ENCODE measurements at regions not wholly inside any gene's neighbourhood (a gene's known extent, or its start where the extent isn't known, plus 50 kb on each side); places are given as distances from the start of the nearest gene placed in this dataset.

- no peak for DNase-seq (ENCODE audit: low read depth, low spot score)
- ChIA-PET POLR2A (no interaction called here), CTCF (no interaction called here)
- intact Hi-C loops (cut with micrococcal nuclease), result no loop called here
- H2AFZ ChIP-seq (ENCODE audit: low read depth, low read length), result no peak overlapping the region
- H4K20me1 ChIP-seq (replicated peaks; ENCODE audit: control insufficient read depth, extremely low read depth, insufficient read depth, low read length), result no peaks in the 10 kb centered on the region
- TF ChIP-seq GATA2 (IDR thresholded peaks at IDR 0.05; ENCODE audit: insufficient read depth, insufficient read length, low read depth, low read length) (no peak), CTCF (IDR thresholded peaks at IDR 0.05; ENCODE audit: extremely low read depth in 1 of 2, insufficient read depth in 1 of 2, low read depth in 1 of 2, low read length in 2 of 2) (no peak), FOS (IDR thresholded peaks at IDR 0.05; ENCODE audit: borderline replicate concordance, insufficient read depth, low read length) (no peak), MYC (IDR thresholded peaks at IDR 0.05; ENCODE audit: low read depth, low read length) (no peak), POLR2AphosphoS5 (IDR thresholded peaks at IDR 0.05; ENCODE audit: insufficient read depth, low read depth, low read length) (no peak), POLR2A (IDR thresholded peaks at IDR 0.05; ENCODE audit: low read depth, low read length) (no peak), EZH2 (IDR thresholded peaks at IDR 0.05; ENCODE audit: borderline replicate concordance, low read depth, low read length, severe bottlenecking) (no peak), JUN (IDR thresholded peaks at IDR 0.05; ENCODE audit: borderline replicate concordance, insufficient read depth, insufficient read length, low read depth) (no peak)
- TF ChIP-seq, protein P1, sequence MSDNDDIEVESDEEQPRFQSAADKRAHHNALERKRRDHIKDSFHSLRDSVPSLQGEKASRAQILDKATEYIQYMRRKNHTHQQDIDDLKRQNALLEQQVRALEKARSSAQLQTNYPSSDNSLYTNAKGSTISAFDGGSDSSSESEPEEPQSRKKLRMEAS (IDR thresholded peaks at IDR 0.05; ENCODE audit: insufficient read depth, insufficient read length), result no peak
- no peak overlapping the region for H3K4me2 ChIP-seq (ENCODE audit: insufficient read depth, low read length)
- H3K79me2 ChIP-seq (ENCODE audit: control insufficient read depth, insufficient read depth, low read length), result no peaks in the 10 kb centered on the region
- H3K9me3 ChIP-seq (replicated peaks; ENCODE audit: control insufficient read depth, insufficient read depth, low read length), result no peaks in the 10 kb centered on the region
- no peak overlapping the region for H3K9ac ChIP-seq (replicated peaks; ENCODE audit: extremely low read depth, insufficient read depth, low read length)
- no peaks in the 10 kb centered on the region for H3K27me3 ChIP-seq (ENCODE audit: control insufficient read depth in 2 of 2, insufficient read depth in 2 of 2, low read length in 2 of 2)
- H3K27ac ChIP-seq (ENCODE audit: insufficient read depth, low read depth, low read length), result no peak overlapping the region
- dilution Hi-C loops (cut with MboI; ENCODE audit: extremely low pct_ligation_motif_present, low sequenced_read_pairs), result no loop called here
- no peaks in the 10 kb centered on the region for H3K4me1 ChIP-seq (ENCODE audit: control insufficient read depth, extremely low read depth, insufficient read depth, low read length)
- no TSS peak for BruUV-seq (replicated peaks)
- no peaks in the 10 kb centered on the region for H3K36me3 ChIP-seq (ENCODE audit: control insufficient read depth in 2 of 2, extremely low read depth in 1 of 2, insufficient read depth in 2 of 2, low read length in 2 of 2)
- no peak for FAIRE-seq
- no peak overlapping the region for H3K4me3 ChIP-seq (replicated peaks in 1 of 3; ENCODE audit: insufficient read depth in 1 of 3, low read depth in 1 of 3, low read length in 3 of 3)
- H3K9me1 ChIP-seq (replicated peaks; ENCODE audit: control insufficient read depth, extremely low read depth, insufficient read depth, low read length), result no peaks in the 10 kb centered on the region
These were observed 255.0 kb upstream of the PHYHIPL start for GRCh38 chr10:58921421-58921855.

Measured in endothelial cell of umbilical vein (primary cell).